Choroid plexus epithelial cell (primary cell): ENCODE measurements at regions not wholly inside any gene's neighbourhood (a gene's known extent, or its start where the extent isn't known, plus 50 kb on each side); places are given as distances from the start of the nearest gene placed in this dataset.
"Not testable (repeated sequence)": the region's sequence is repeated elsewhere in the genome, so short reads cannot be mapped to it uniquely, and the experiment has no call there.

Experiments
- DNase-seq: peaks from one replicate; pipeline ENCODE4 v3.0.0-alpha.2; 2010; ENCODE audit warnings: low read depth
- H3K4me3 ChIP-seq: 2 replicates; pipeline ENCODE4 v1.5.1; 2011; ENCODE audit warnings: low read depth, mild to moderate bottlenecking, control low read depth, low read length, moderate library complexity
- CTCF ChIP-seq: conservative IDR thresholded peaks from 2 replicates; pipeline ENCODE4 v1.5.1; 2011; ENCODE audit warnings: low read depth, mild to moderate bottlenecking, control low read depth, inconsistent platforms, low read length, moderate library complexity

- no peak for TF ChIP-seq CTCF
- peak; percentile 30 for DNase-seq
- H3K4me3 ChIP-seq = no peak overlapping the region
Observed at GRCh38 chrX:920234-920799, 289.7 kb downstream of the SHOX start.

DNA sequence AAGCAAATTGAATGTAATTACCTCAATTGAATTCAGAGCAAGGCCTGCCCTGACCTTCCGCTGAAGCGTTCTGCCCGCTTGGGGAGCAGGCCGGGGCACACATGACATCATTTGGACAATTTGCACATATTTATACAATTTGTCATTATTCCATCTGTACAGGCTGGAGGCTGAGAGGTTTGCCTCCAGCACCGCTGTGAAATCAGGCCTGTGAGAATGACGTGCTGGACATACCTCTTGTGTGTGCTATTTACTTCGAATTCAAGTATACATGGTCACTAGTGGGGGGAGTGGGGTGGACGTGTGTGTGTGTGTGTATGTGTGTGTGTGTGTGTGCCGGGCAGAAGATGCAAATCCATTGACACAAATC lies 285.6 kb downstream of the SHOX start:
- DNase-seq = peak; percentile 1
- TF ChIP-seq CTCF = no peak
- H3K4me3 ChIP-seq = no peak overlapping the region

- DNase-seq = no peak
- no peak for TF ChIP-seq CTCF
- H3K4me3 ChIP-seq = no peak overlapping the region
Observed at GRCh38 chrX:915427-916229, 285.0 kb downstream of the SHOX start.

DNA sequence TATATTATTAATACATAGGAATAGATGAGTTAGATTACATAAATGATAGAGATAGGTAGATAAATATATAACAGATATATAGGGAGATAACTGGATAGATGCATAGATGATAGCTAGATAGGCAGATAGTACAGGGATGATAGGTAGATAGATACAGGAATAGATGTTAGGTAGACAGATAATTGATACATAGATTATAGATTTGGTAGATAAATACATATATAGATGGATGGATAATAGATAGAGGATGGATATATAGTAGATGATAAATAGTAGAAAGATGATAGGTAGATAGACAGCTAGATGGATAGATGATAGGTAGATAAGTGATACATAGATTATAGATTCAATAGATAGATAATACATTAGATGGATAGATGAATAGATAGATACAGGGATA lies 283.6 kb downstream of the SHOX start:
- DNase-seq = no peak
- TF ChIP-seq CTCF = no peak
- H3K4me3 ChIP-seq = no peak overlapping the region

DNA sequence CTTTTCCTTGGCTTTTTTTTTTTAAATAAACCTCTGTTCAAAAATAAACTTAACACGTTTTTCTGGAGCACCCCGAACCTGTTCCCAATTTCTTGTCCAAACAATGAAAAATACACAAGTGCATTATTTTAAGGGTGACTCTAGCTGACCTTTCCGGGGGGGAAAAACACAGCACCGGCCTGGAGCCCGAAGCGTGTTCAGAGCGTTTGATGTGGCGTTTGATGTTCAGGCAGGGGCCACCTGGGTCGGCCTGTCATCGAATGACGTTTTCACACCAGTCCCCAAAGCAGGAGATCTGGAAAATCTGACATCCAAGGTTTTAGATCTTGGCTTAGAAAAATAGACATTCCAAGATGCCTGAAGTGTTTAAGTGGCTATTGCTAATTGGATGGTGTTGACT lies 282.1 kb downstream of the SHOX start:
- H3K4me3 ChIP-seq = no peak overlapping the region
- TF ChIP-seq CTCF = no peak
- DNase-seq = no peak

GRCh38 chrX:909068-909467 lies 278.5 kb downstream of the SHOX start:
- H3K4me3 ChIP-seq, DNase-seq: not testable (repeated sequence)

- TF ChIP-seq CTCF = no peak
- DNase-seq = no peak
- no peak overlapping the region for H3K4me3 ChIP-seq
Observed at GRCh38 chrX:906586-906985, 276.0 kb downstream of the SHOX start.
